ENCODE measurements at regions not wholly inside any gene's neighbourhood (a gene's known extent, or its start where the extent isn't known, plus 50 kb on each side); places are given as distances from the start of the nearest gene placed in this dataset.
"Not testable (repeated sequence)": the region's sequence is repeated elsewhere in the genome, so short reads cannot be mapped to it uniquely, and the experiment has no call there.

DNA sequence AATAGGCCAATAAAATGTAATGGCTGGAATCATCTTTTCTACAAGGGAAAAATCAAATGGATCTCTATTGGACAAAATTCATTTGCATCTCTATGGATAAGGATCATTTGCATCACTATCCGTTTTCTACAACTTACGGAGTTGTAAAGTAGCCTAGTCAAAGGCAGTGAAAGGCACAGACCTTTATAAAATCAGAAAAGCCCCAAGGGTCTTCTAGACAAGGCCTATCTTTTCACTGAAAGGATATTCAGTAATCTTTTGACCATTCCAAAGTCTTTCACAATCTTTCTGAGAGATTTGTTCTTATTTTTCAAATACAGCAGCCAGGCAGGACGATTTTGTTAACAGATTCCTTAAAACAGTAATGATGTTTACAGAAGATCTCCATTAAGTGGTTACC lies 119.5 kb upstream of the JADE1 start:
- no peak for DNase-seq (ENCODE audit: low read depth in 4 of 4, low spot score in 3 of 4)

DNA sequence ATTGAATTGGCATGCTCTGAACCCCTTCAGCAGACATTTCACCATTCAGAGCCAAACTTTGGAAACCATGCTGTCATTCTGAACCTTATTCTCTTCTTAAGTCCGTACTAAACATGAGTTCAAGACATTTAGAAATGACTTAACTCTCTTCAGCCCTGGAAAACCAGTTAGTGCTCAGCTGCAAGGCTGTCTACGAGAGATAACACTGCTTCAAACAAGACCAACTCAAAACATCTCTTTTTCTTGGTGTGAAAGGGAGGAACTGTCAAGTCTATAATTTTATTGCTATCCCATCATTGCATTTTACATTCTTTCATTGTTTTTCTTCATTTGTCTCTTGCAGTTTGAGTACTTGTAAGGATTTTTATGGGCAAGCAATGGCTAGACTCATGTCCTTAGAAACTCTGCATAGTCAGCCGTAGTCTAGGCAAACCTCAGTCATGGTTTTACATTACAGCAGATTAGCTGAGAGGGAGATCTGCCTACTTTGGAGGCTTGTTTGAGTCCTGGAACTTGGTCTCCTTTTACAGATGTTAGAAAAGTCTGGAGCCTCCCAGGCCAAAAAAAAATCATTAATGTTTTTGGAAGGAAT lies 120.6 kb upstream of the JADE1 start:
- no peak for DNase-seq (ENCODE audit: low read depth in 4 of 4, low spot score in 3 of 4)

DNA sequence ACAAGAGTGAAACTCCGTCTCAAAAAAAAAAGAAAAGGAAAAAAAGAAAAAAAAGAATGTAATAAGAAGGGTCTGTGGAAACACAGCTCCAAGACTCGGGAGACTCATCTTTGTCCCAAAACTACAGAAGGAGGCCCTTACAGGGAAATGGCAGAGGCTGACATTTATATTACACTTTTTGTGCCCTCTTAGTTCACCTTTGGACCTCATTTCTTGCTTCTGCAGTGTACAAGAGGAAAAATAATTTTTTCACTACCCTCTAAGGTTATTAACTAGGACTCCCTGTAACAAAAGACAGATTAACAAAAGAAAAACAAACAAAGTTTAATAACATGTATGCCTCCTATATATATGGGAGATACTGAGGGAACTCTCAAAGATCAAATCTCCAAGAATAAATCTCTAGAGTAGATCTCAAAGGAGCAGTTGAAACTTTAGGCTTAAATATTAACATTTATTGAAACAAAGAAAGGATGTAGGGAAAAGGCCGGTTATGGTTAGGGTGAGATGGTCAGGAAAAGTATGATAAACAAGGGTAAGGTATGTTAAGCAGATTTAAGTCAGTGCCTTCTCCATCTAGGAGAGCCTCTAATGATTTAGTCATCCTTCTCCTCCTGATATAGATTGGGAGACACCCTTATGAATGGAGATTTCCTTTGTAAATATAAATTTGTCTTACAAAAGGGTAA lies 121.3 kb upstream of the JADE1 start:
- DNase-seq (ENCODE audit: low read depth in 4 of 4, low spot score in 3 of 4), result no peak

DNA sequence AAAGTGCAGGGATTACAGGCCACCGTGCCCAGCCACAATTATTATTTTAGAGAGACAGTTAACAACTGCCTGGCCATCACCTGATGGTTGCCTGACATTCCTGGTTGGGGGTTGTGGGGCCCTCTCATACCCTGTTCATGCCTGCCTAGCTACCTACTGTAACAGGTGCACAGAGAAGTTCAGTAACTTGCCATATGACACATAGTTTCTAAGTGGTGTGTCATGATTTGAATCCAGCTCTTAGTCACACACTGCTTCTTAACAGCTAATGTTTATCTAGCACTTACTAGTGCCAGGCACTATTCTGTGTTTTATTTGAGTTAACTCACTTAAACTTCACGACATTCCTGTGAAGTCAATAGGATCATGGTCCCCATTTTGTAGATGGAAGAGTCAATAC lies 122.7 kb upstream of the JADE1 start:
- DNase-seq (ENCODE audit: low read depth in 4 of 4, low spot score in 3 of 4), result no peak

DNA sequence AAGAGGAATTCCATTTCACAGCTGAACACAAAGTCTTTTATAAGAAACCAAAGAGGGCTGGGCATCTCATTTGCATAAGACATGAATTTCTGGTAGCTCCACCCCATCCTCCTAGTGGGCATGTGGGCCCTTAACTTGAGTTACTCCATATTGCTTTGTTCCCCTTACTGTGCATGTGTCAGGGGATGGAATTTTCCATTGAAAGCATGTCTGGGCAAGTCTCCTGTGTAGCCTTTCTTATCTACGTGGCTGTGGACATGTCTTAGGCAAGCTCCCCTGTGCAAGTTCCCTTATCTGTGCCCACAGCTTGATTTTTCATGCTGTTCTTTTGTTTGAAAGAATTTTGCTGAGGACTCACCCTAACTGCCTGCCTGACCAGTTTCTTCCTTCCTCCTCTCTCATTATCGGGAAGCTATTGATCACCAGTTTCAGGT lies 123.5 kb upstream of the JADE1 start:
- DNase-seq (ENCODE audit: low read depth in 4 of 4, low spot score in 3 of 4), result no peak

DNA sequence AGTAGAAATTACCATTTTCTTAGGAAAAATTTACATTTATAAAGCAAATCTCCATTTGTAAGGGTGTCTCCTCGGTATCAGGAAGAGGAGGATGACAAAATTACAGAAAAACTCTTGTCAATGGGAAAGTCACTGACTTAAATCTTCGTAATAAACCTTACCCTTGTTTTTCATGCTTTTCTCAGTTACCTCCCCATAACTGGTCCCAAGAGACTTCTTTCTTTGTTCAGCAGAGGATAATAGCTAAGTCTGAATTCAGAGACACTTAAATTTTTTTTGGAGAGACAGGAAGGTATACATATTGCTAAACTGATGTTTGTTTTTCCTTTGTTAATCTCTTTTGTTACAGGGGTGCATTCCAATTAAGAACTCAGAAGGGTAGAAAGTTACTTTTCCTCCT lies 125.5 kb upstream of the JADE1 start:
- DNase-seq (ENCODE audit: low read depth in 4 of 4, low spot score in 3 of 4), result no peak

DNA sequence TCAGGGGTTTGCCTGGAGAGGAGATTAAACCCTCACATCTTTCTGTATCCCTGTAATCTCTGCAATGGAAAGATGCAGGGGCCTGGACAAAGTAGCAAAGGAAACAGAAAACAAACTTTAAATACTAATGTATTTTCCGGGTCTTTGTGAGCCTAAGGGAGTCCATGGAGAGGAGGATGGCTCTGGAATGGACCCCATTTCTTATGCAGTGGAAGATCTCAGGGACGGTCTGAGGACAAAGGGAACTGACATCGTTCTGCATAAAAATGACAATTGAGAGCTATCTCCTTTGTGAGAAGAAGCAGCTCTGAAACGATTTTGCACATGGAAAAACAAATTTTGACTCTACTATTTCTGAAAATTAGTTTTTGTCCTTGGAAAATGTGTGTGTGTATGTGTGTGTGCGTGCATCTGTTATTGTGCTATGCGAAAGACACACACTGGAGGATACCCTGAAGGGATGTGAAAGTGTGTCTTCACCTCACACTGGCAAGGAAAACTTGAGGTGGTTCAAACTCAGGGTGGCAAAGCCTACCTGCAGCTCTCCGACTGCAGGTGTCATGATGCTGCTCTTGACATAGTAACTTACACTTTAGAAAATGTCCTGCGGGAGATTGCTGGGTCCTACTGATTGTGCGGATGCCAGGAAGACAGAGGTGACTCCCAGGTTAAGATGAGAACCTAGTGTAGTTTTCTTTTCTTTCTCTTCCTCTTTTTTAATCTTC lies 126.4 kb upstream of the JADE1 start:
- no peak for DNase-seq (ENCODE audit: low read depth in 4 of 4, low spot score in 3 of 4)

DNA sequence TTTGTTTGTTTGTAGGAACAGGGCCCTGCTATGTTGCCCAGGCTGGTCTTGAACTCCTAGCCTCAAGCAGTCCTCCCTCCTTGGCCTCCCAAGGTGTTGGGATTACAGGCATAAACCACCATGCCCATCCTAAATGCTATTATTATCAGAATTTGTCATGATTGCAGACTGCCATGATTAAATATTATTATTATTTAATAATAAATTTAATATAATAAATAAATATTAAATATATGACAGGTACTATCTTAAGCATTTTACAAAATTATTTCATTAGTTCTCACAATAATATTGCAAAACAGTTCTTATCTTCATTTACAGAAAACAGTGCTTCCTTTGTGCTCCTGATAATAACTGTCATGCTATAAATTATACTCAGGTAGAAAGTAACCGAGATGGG lies 133.4 kb upstream of the JADE1 start:
- DNase-seq (ENCODE audit: low read depth in 4 of 4, low spot score in 3 of 4), result no peak

DNA sequence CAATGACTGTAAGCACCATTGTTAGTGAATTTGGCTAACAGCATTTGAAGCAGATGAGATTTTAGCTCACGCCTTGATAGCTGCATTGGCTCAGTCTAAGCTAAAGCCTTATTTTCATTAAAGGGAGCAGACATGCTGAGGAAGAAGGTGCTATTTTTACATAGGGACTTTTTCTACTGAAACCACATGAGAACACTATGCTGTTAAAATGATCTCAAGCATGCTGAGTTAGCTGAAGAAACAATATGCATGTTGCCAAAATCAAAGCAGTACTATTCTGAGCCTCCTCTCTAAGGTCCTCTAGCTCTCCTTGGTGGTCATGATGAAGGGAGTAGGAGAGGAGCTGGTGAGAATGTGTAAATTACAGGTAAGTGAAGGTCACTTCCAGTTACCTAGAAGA lies 134.4 kb upstream of the JADE1 start:
- DNase-seq (ENCODE audit: low read depth in 4 of 4, low spot score in 3 of 4), result no peak

DNA sequence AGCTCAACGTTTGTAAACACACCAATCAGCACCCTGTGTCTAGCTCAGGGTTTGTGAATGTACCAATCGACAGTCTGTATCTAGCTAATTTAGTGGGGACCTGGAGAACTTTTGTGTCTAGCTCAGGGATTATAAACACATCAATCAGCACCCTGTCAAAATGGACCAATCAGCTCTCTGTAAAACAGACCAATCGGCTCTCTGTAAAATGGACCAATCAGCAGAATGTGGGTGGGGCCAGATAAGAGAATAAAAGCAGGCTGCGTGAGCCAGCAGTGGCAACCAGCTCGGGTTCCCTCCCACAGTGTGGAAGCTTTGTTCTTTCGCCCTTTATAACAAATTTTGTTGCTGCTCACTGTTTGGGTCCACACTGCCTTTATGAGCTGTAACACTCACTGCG lies 136.3 kb upstream of the JADE1 start:
- not testable (repeated sequence) for DNase-seq (ENCODE audit: low read depth in 4 of 4, low spot score in 3 of 4)

DNA sequence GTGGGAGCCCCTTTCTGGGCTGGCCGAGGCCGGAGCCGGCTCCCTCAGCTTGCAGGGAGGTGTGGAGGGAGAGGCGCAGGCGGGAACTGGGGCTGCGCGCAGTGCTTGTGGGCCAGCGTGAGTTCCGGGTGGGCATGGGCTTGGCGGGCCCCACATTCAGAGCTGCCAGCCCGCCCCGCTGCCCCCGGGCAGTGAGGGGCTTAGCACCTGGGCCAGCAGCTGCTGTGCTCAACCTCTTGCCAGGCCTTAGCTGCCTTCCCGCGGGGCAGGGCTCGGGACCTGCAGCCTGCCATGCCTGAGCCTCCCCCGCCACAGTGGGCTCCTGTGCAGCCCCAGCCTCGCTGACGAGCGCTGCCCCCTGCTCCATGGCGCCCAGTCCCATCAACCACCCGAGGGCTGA lies 136.9 kb upstream of the JADE1 start:
- DNase-seq (ENCODE audit: low read depth in 4 of 4, low spot score in 3 of 4), result not testable (repeated sequence)

DNA sequence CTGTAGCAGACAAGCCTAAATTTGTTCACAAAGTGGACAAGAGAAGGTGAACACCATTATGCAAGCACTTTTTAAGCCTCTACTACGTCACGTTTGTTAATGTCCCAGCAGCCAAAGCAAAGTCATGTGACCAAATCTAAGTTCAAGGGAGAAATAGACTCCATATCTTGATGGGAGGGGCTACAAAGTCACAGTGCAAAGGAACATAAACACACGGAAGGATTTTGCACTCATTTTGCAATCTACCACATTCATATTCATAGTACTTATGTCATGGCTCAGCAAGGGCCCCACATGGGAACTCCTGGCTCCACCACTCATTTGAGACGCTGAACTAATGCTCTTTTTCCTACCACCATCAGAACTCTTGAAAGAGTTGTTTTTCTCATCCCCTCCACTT lies 139.0 kb upstream of the JADE1 start:
- no peak for DNase-seq (ENCODE audit: low read depth in 4 of 4, low spot score in 3 of 4)

DNA sequence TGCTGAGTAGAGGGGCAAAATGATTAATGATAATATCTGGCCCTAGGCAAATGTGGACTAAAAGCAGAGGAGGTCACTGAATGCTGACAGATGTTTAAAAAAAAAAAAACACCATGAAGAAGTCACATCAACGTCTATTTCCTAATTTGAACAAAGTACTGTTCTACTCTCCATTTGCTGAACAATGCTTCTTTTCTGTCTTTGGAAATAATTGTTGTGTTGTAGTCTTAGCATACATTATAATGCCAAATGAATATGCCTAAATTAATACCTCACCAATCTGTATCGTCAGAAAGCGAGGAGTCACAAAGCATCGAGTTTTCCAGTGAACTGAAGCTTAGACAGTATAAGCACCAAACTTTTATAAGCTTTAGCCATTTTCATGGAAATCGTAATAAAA lies 140.9 kb upstream of the JADE1 start:
- no peak for DNase-seq (ENCODE audit: low read depth in 4 of 4, low spot score in 3 of 4)

DNA sequence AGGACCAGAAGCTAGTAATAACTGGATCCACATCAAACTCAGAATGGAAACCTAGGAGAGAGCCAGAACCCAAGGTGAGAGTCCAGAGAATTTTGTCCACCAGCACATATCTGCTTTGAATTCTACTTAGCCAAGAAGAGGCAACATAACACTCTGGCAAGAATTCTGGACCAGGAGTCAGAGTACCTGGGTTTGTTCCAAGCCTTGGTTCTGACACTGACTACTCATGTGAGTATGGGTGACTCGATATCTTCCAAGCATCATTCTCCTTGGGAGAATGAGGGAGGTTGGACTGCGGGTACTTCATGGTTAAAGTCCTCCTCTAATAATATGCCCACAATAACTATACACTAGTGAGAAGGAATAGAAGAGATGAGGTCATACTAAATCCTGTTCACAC lies 144.0 kb upstream of the JADE1 start:
- DNase-seq (ENCODE audit: low read depth in 4 of 4, low spot score in 3 of 4), result no peak

DNA sequence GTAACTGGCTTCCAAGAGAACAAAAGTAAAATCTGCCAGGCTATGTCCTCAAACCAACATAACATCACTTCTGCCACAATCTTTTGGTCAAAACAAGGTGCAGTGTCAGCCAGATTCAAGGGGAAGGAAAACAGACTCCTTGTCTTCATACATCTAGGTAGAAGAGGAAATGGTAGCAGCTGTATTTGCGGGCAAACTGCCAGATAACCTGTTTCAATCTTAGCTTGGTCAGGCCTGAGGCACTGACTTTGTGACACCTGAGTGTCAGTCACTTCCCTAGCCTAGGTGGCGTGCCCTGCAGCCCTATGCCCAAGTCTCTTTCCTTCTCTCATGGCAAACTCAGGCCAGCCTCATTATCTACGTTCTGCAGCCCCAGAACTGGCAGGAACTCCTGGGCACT lies 146.2 kb upstream of the JADE1 start:
- no peak for DNase-seq (ENCODE audit: low read depth in 4 of 4, low spot score in 3 of 4)

DNA sequence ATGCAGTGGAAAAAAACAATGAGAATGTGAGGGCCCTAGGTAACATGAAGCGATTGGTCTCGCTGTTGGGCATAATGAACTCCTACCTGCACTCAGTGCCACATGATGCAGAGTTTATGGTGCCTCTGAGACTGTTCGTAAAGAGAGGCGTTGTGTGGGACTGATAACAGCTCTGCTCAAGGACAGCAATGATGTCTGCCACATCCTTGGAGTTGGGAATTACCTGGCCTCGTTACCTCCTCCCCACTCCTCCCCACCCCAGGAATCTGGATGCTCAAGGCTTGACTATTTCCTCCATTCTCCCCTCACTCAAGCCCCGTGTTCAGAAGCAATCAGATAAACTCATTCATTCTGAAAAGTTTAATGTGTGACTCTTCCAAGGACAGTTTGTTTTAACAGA lies 148.0 kb upstream of the JADE1 start:
- no peak for DNase-seq (ENCODE audit: low read depth in 4 of 4, low spot score in 3 of 4)

DNA sequence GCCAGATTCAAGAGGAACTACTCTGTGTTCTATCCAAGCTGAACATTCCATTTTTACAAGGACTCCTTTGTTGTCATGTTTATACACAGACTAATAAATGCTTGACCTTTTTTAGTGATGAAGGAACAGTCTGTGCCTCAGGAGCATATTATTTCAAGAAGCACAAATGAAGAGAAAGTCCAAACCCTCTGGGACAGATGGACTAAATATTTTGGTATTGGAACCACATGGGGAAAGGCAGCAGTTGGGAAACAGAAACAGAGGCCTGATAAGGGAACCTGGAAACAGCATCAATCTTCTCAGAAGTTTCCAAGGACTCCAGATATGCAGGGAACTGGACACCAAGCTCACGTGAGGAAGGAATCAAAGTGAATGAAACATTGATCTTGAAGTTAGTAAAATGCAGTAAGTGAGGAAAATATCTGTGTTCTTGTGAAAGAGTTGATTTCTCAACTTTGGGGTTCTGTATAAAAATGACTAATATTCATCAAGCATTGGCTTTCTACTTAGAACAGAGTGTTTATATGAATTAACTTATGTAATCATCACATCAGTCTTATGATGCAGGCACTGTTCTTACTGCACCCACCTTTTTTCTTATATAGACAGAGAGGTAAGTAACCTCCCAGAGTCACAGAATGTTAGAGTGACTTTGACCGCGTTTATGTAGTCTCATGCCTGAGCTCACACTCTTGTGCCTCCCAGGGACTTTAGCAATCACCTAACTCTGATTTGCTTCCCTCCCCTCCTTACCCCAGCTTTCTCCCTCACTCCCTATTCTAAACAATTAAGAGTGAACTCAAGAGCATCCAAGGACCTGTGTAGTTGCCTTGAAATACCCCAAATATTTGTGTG lies 148.9 kb upstream of the JADE1 start:
- no peak for DNase-seq (ENCODE audit: low read depth in 4 of 4, low spot score in 3 of 4)

DNA sequence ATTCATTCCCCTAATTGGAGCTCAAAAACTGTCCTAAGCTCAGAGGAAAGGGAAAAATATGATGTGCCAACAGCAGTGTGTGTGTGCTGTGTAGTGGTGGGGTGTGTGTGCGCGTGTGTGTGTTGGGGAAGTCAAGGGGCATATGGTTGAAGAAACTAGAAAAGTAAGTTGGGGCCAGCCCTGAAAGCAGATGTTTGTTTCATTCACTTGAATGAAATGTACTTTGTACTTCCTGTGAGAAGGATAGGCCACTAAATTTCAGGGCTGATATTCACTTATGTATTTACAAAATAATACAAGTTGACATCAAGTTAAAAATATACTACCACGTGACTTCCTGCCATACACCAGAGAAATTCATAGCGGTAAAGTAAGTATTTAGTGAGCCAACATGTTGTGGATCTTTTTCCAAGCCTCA lies 151.3 kb upstream of the JADE1 start:
- no peak for DNase-seq (ENCODE audit: low read depth in 4 of 4, low spot score in 3 of 4)

DNA sequence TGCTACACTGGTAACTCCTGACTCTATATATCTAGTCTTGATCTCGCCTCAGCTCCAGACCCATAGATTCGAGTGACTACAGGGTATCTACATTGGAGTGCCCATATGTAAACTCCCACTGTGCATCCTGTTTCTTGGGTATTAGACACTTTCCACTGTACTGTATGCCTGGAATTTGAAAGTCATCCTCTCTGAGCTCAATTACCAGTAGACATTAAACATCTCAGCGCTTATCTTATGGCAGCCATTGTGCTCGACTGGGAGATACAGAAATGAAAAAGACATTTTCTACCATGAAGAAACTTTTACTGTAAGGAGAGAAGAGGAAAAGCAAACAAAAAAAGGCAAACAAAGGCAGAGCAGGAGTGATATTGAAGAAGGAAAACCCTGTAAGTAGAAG lies 151.9 kb upstream of the JADE1 start:
- DNase-seq (ENCODE audit: low read depth in 4 of 4, low spot score in 3 of 4), result no peak

DNA sequence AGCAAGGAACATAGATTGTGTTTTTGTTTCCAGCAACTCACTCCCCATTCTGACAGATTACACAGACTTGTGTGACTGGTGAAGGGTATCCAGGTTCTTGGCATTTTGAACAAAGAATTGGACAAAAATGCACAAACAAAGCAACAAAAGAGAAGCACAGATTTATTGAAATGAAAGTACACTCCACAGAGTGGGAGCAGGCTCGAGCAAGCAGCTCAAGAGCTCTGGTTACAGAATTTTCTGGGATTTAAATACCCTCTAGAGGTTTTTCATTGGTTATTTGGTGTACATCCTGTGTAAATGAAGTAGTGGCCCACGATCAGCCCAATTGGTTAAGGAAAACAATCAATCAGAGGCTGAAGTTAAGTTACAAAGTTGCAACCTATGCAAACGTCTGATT lies 155.0 kb upstream of the JADE1 start:
- no peak for DNase-seq (ENCODE audit: low read depth in 4 of 4, low spot score in 3 of 4)

Measured in left renal pelvis (tissue), 4 donors.